ENCODE measurements at regions not wholly inside any gene's neighbourhood (a gene's known extent, or its start where the extent isn't known, plus 50 kb on each side); places are given as distances from the start of the nearest gene placed in this dataset.

- H3K36me3 ChIP-seq (ENCODE audit: control insufficient read depth in 1 of 2, insufficient read depth in 2 of 2, low read length in 2 of 2), result no peaks in the 10 kb centered on the region
- no peak for TF ChIP-seq MAX (IDR thresholded peaks at IDR 0.05)
- TF ChIP-seq POLR2A (IDR thresholded peaks at IDR 0.05; ENCODE audit: borderline replicate concordance, extremely low read depth, insufficient read depth, insufficient read length), result no peak
- no peak for TF ChIP-seq POLR2AphosphoS5 (IDR thresholded peaks at IDR 0.05; ENCODE audit: low read depth, low read length)
- no peak for TF ChIP-seq EZH2phosphoT487 (IDR thresholded peaks at IDR 0.05; ENCODE audit: borderline replicate concordance)
- no peak for TF ChIP-seq SP1 (IDR thresholded peaks at IDR 0.05; ENCODE audit: low read depth)
- H3K4me1 ChIP-seq (ENCODE audit: control insufficient read depth in 1 of 2, insufficient read depth in 2 of 2, low read length in 2 of 2), result no peaks in the 10 kb centered on the region
- DNase-seq (ENCODE audit: low read depth, low spot score) (no peak), ATAC-seq (no peak)
- intact Hi-C loops (cut with micrococcal nuclease), result no loop called here
- H3K27me3 ChIP-seq (ENCODE audit: insufficient read depth, low read length), result 0 out of 2 replicates have a peak, but pooled peaks cover 14% of the 10 kb centered on the region
- H3K9ac ChIP-seq (ENCODE audit: low read length), result no peak overlapping the region
- CTCF ChIA-PET, result no interaction called here
- H3K9me3 ChIP-seq (ENCODE audit: control insufficient read depth in 1 of 2, insufficient read depth in 1 of 2, low read depth in 1 of 2, low read length in 2 of 2), result no peaks in the 10 kb centered on the region
- no peak overlapping the region for H3K27ac ChIP-seq (ENCODE audit: low read depth, low read length)
- H2AFZ ChIP-seq (ENCODE audit: low read depth, low read length, poor library complexity, severe bottlenecking), result no peak overlapping the region
- no peak overlapping the region for H3K4me2 ChIP-seq (ENCODE audit: low read length)
- no peaks in the 10 kb centered on the region for H3K9me2 ChIP-seq (ENCODE audit: insufficient read depth)
- H3K79me2 ChIP-seq (ENCODE audit: insufficient read depth, low read length), result no peaks in the 10 kb centered on the region
- H3K4me3 ChIP-seq (replicated peaks in 1 of 2; ENCODE audit: low read depth in 1 of 2, low read length in 2 of 2), result no peak overlapping the region
- no peaks in the 10 kb centered on the region for H4K20me1 ChIP-seq (ENCODE audit: insufficient read depth)
- no TSS peak for BruUV-seq (replicated peaks)
- POLR2A ChIA-PET, result no interaction called here
- RAD21 ChIA-PET (ENCODE audit: low non-redundant PET in 1 of 2, low total read pairs in 2 of 2, uncharacterized antibody in 2 of 2, unreplicated experiment in 2 of 2), result no interaction called here
Observed at GRCh38 chr2:8141780-8142179, 540.1 kb upstream of the ID2 start.

GRCh38 chr2:8142461-8142860, 539.4 kb upstream of the ID2 start:
- no peak overlapping the region for H2AFZ ChIP-seq (ENCODE audit: low read depth, low read length, poor library complexity, severe bottlenecking)
- ChIA-PET RAD21 (ENCODE audit: low non-redundant PET in 1 of 2, low total read pairs in 2 of 2, uncharacterized antibody in 2 of 2, unreplicated experiment in 2 of 2) (no interaction called here), POLR2A (no interaction called here), CTCF (no interaction called here)
- TF ChIP-seq TCF7L2 (IDR thresholded peaks at IDR 0.05; ENCODE audit: borderline replicate concordance, extremely low read depth, insufficient read depth, insufficient read length), result no peak
- TF ChIP-seq ELF1 (IDR thresholded peaks at IDR 0.05; ENCODE audit: borderline replicate concordance, low read depth), result no peak
- no peak for TF ChIP-seq MAX (IDR thresholded peaks at IDR 0.05)
- H4K20me1 ChIP-seq (ENCODE audit: insufficient read depth), result no peaks in the 10 kb centered on the region
- H3K27ac ChIP-seq (ENCODE audit: low read depth, low read length), result no peak overlapping the region
- BruUV-seq (replicated peaks), result no TSS peak
- no peaks in the 10 kb centered on the region for H3K36me3 ChIP-seq (ENCODE audit: control insufficient read depth in 1 of 2, insufficient read depth in 2 of 2, low read length in 2 of 2)
- no peaks in the 10 kb centered on the region for H3K9me3 ChIP-seq (ENCODE audit: control insufficient read depth in 1 of 2, insufficient read depth in 1 of 2, low read depth in 1 of 2, low read length in 2 of 2)
- no peaks in the 10 kb centered on the region for H3K79me2 ChIP-seq (ENCODE audit: insufficient read depth, low read length)
- intact Hi-C loops (cut with micrococcal nuclease), result no loop called here
- H3K4me2 ChIP-seq (ENCODE audit: low read length), result no peak overlapping the region
- DNase-seq (ENCODE audit: low read depth, low spot score), result no peak
- no peak overlapping the region for H3K4me3 ChIP-seq (replicated peaks in 1 of 2; ENCODE audit: low read depth in 1 of 2, low read length in 2 of 2)
- no peaks in the 10 kb centered on the region for H3K9me2 ChIP-seq (ENCODE audit: insufficient read depth)
- 0 out of 2 replicates have a peak, but pooled peaks cover 14% of the 10 kb centered on the region for H3K27me3 ChIP-seq (ENCODE audit: insufficient read depth, low read length)
- H3K4me1 ChIP-seq (ENCODE audit: control insufficient read depth in 1 of 2, insufficient read depth in 2 of 2, low read length in 2 of 2), result no peaks in the 10 kb centered on the region
- no peak for ATAC-seq
- H3K9ac ChIP-seq (ENCODE audit: low read length), result no peak overlapping the region
